ENCODE measurements at regions not wholly inside any gene's neighbourhood (a gene's known extent, or its start where the extent isn't known, plus 50 kb on each side); places are given as distances from the start of the nearest gene placed in this dataset.

DNA sequence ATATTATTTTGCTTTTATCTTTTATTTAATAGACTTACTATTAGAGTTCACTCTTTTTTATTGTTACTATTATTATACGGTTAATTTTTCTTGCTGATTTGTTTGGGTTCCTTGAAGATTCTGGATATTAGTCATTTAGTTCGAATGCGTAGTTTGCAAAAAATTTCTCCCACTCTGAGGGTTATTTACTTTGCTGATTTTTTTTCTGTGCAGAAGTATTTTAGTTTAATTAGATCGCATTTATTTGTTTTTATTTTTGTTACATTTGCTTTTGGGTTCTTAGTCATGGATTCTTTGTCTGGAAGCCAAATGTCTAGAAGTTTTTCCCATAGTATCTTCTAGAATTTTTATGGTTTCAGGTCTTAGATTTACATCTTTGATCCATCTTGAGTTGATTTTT, 585.2 kb downstream of the CPS1 start:
- ATAC-seq (ENCODE audit: poor library complexity) (no peak), DNase-seq (no peak)
- Histone ChIP-seq H3K4me1 (ENCODE audit: insufficient read depth, low read length) (no peaks in the 10 kb centered on the region), H3K27me3 (ENCODE audit: control insufficient read depth in 1 of 2, insufficient read depth in 2 of 2, low read length in 2 of 2) (no peaks in the 10 kb centered on the region), H3K9me3 (ENCODE audit: control insufficient read depth in 1 of 2, insufficient read depth in 1 of 2, low read length in 2 of 2) (peaks cover 0 to 3% of the 10 kb centered on the region in 2 experiments), H3K36me3 (ENCODE audit: insufficient read depth, low read length) (no peaks in the 10 kb centered on the region), H3K4me3 (ENCODE audit: low read length) (no peak overlapping the region), H3K27ac (ENCODE audit: low read depth in 1 of 2, low read length in 2 of 2) (no peak overlapping the region)
- Mint-ChIP-seq H3K27me3 (no peaks in the 10 kb centered on the region), H3K36me3 (ENCODE audit: low read depth) (no peaks in the 10 kb centered on the region), H3K27ac (no peak overlapping the region), H3K9me3 (no peaks in the 10 kb centered on the region), H3K4me3 (no peak overlapping the region), H3K4me1 (ENCODE audit: low read depth) (no peaks in the 10 kb centered on the region)
- TF ChIP-seq, protein P1, sequence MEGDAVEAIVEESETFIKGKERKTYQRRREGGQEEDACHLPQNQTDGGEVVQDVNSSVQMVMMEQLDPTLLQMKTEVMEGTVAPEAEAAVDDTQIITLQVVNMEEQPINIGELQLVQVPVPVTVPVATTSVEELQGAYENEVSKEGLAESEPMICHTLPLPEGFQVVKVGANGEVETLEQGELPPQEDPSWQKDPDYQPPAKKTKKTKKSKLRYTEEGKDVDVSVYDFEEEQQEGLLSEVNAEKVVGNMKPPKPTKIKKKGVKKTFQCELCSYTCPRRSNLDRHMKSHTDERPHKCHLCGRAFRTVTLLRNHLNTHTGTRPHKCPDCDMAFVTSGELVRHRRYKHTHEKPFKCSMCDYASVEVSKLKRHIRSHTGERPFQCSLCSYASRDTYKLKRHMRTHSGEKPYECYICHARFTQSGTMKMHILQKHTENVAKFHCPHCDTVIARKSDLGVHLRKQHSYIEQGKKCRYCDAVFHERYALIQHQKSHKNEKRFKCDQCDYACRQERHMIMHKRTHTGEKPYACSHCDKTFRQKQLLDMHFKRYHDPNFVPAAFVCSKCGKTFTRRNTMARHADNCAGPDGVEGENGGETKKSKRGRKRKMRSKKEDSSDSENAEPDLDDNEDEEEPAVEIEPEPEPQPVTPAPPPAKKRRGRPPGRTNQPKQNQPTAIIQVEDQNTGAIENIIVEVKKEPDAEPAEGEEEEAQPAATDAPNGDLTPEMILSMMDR (IDR thresholded peaks at IDR 0.05) = no peak
- intact Hi-C loops (cut with DNase I, micrococcal nuclease) = no loop called here
- ChIA-PET CTCF (no interaction called here), POLR2A (no interaction called here)

DNA sequence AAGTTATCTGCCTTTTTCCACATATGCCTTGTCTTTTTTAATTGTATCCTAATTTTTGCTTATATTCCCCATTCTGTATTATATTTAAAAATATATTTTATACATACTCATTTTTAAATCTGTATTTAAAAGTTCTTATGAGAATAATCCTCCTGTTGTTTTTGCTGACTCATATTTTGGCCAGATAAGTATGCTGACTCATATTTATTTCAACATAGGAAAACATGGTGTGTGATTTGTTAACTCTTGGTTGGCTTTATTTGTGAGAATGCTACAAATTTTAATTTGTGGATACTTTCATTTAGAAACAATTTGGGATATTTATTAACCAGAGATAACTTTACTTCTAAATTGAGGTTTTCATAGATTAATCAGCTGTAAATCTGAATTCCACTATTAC, 587.7 kb downstream of the CPS1 start:
- Mint-ChIP-seq H3K4me1 (ENCODE audit: low read depth) (no peaks in the 10 kb centered on the region), H3K4me3 (no peak overlapping the region), H3K36me3 (ENCODE audit: low read depth) (no peaks in the 10 kb centered on the region), H3K9me3 (no peaks in the 10 kb centered on the region), H3K27ac (no peak overlapping the region), H3K27me3 (no peaks in the 10 kb centered on the region)
- ChIA-PET CTCF (no interaction called here), POLR2A (no interaction called here)
- no peaks in the 10 kb centered on the region for H3K36me3 ChIP-seq (ENCODE audit: insufficient read depth, low read length)
- ATAC-seq (ENCODE audit: poor library complexity) = no peak
- no peak overlapping the region for H3K4me3 ChIP-seq (ENCODE audit: low read length)
- intact Hi-C loops (cut with DNase I, micrococcal nuclease) = no loop called here
- no peaks in the 10 kb centered on the region for H3K4me1 ChIP-seq (ENCODE audit: insufficient read depth, low read length)
- H3K9me3 ChIP-seq (ENCODE audit: control insufficient read depth in 1 of 2, insufficient read depth in 1 of 2, low read length in 2 of 2) = peaks cover 0 to 3% of the 10 kb centered on the region in 2 experiments
- no peaks in the 10 kb centered on the region for H3K27me3 ChIP-seq (ENCODE audit: control insufficient read depth in 1 of 2, insufficient read depth in 2 of 2, low read length in 2 of 2)
- TF ChIP-seq, protein P1 (IDR thresholded peaks at IDR 0.05) = no peak
- H3K27ac ChIP-seq (ENCODE audit: low read depth in 1 of 2, low read length in 2 of 2) = no peak overlapping the region
- DNase-seq = no peak

DNA sequence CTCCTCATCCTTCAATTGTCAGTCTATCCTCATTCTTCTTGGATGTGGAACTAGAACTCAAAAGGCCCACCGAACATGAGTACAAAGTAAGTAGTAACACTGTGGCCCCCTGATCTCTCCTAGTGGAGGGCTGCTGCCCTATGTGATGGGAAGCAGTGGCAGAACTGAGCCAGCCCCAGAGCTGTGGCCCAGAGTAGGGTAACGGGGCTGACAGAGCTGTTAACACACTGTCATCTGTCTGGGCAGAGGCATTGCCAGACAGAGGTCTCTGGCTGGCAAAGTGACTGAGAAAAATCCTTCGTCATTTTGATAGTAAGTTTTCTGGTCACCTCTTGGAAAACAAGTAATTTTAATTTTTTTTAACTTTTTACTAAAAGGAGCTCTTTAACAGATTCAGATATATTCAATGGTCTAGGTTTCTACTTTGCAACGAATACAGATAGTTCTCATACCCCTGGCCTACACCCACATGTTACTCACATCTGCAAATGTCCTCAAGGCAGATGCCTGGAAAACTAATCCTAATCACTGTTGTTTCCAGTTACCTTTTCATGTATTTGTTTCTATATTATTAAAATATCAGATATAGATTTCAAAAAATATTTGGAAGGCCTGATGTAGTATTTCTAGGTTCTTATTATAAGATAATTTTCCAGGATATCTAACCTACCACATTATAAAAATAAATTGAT, 588.7 kb downstream of the CPS1 start:
- intact Hi-C loops (cut with DNase I, micrococcal nuclease) = no loop called here
- Histone ChIP-seq H3K4me1 (ENCODE audit: insufficient read depth, low read length) (no peaks in the 10 kb centered on the region), H3K9me3 (ENCODE audit: control insufficient read depth in 1 of 2, insufficient read depth in 1 of 2, low read length in 2 of 2) (peaks cover 0 to 3% of the 10 kb centered on the region in 2 experiments), H3K4me3 (ENCODE audit: low read length) (no peak overlapping the region), H3K27me3 (ENCODE audit: control insufficient read depth in 1 of 2, insufficient read depth in 2 of 2, low read length in 2 of 2) (no peaks in the 10 kb centered on the region), H3K36me3 (ENCODE audit: insufficient read depth, low read length) (no peaks in the 10 kb centered on the region), H3K27ac (ENCODE audit: low read depth in 1 of 2, low read length in 2 of 2) (no peak overlapping the region)
- CTCF ChIA-PET = no interaction called here
- no peaks in the 10 kb centered on the region for H3K36me3 Mint-ChIP-seq (ENCODE audit: low read depth)
- ATAC-seq (ENCODE audit: poor library complexity) (no peak), DNase-seq (no peak)
- H3K4me1 Mint-ChIP-seq (ENCODE audit: low read depth) = no peaks in the 10 kb centered on the region
- POLR2A ChIA-PET = no interaction called here
- no peak overlapping the region for H3K4me3 Mint-ChIP-seq
- H3K9me3 Mint-ChIP-seq = no peaks in the 10 kb centered on the region
- TF ChIP-seq, protein P1 (IDR thresholded peaks at IDR 0.05) = no peak
- H3K27me3 Mint-ChIP-seq = no peaks in the 10 kb centered on the region
- no peak overlapping the region for H3K27ac Mint-ChIP-seq

Data from CD4-positive, alpha-beta T cell (primary cell).